HG02763 (cell line): ENCODE measurements at regions not wholly inside any gene's neighbourhood (a gene's known extent, or its start where the extent isn't known, plus 50 kb on each side); places are given as distances from the start of the nearest gene placed in this dataset.

Experiments
- ATAC-seq: cut with Tn5 transposase; IDR thresholded peaks from one replicate; pipeline ENCODE4 v1.9.1; 2021; ENCODE audit warnings: mild to moderate bottlenecking, moderate library complexity; ENCODE audit not compliant: unreplicated experiment

- ATAC-seq = no peak
Observed at GRCh38 chr4:151998723-151999122, 237.9 kb upstream of the GATB start.

GRCh38 chr4:151997461-151997860, 236.7 kb upstream of the GATB start:
- ATAC-seq = no peak

- ATAC-seq = no peak
Observed at GRCh38 chr4:151994429-151994828, 233.6 kb upstream of the GATB start.

DNA sequence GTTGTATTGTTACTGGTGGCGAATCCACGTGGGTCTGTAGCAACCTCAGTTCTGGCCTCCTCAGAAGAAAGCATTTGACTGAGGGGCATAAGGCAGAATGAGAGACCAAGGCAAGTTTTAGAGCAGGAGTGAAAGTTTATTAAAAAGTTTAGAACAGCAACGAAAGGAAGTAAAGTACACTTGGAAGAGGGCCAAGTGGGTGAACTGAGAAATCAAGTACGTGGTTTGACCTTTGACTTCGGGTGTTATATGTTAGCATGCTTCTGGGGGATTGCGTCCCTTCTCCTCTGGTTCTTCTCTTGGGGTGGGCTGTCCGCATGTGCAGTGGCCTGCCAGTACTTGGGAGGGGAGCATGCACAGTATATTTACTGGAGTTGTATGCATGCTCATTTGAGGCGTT, 232.7 kb upstream of the GATB start:
- ATAC-seq = no peak

DNA sequence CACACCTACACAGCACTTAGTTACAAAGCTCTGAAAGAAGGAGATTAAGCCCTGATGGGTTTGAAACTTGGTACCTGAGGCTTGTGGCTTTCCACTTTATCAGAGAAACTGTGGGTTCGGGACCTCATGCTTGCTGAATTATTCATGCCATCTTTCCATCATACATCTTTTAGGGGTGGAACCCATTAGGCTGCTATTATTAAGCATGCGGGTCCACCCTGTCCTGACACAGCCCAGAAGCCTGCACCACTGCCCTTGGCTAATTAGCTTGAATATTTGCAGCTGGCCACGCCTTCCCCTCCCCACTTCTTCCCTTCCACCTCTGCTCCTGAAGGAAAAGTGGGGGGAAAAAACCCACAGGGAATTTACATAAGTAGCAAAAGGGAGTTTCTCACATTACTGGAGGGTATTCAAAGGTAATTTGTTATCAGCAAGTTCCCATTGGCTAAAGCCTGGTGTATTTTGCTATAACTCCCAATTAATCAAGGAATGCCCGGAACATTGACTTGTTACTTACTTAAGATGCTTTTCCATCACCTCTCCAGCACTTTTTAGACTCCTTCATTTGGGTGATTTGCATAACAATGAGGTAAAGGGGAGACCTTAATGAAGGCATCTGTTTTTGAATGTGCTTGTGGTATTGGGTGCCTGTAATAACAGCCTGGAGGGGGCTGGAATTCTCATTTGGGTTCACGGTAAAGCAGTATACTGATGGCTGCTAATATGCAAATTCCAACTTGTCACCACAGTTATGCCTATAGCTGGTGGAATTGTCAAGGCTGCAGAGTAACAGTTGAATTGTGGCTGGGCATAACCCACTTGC, 231.7 kb upstream of the GATB start:
- no peak for ATAC-seq

DNA sequence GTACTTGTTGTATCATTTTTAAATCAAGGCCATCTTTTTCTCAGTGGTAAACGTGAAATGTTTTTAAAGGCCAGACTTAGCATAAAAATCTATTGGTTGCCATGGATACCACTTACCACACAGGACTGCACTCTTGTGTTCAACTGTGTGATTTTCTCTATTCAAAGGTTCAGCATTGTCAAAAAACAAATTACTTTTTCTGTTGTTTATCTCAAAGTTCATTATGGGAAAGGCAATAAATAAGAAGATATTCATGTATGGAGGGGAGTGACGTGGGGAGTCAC, 231.0 kb upstream of the GATB start:
- ATAC-seq = no peak

- ATAC-seq = no peak
Observed at GRCh38 chr4:151991001-151991883, 230.4 kb upstream of the GATB start.

GRCh38 chr4:151990201-151990600, 229.4 kb upstream of the GATB start:
- no peak for ATAC-seq

DNA sequence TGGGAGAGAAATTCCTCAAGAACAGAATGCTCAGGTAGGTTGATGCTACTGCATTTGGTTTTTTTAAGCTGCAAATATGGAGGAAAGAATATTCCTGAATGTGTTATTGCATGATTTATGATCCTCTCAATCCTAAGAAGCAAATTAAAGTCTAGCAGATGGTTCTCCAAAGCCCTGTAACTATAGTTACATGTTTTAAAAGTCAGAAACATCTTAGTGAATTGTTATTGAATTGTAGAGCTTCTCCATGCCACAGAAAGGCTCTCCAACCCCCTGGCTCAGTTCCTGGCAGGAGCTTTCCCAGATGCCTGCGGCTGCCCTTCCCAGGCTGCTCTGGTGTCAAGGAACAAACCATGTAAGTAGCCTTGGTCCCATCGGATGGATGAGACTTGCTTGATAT, 227.8 kb upstream of the GATB start:
- ATAC-seq = no peak

GRCh38 chr4:151987606-151988005, 226.8 kb upstream of the GATB start:
- ATAC-seq = no peak

DNA sequence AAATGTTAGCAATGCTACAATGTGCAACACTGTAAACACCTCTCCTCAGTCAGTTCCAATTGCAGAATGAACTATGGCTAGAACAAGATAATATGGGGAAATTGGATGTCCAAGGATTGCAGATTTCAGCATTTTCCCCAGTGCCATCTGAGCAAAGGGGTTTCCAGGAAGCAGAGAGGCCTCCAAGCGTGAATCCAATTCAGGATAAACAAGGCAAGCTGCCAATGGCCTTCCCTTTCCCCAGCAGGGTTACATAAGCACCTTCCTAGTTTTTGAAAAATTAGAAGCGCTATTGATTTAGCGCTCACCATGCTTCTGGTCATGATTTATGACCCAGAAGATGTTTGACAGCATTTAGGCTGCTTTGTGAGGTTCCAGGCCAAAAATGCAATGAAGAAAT, 223.0 kb upstream of the GATB start:
- no peak for ATAC-seq

GRCh38 chr4:151979819-151980218, 219.0 kb upstream of the GATB start:
- no peak for ATAC-seq

- ATAC-seq = no peak
Observed at GRCh38 chr4:151968643-151969042, 207.8 kb upstream of the GATB start.

GRCh38 chr4:151967074-151967473, 206.3 kb upstream of the GATB start:
- ATAC-seq = no peak

GRCh38 chr4:151962138-151962823, 201.5 kb upstream of the GATB start:
- no peak for ATAC-seq

DNA sequence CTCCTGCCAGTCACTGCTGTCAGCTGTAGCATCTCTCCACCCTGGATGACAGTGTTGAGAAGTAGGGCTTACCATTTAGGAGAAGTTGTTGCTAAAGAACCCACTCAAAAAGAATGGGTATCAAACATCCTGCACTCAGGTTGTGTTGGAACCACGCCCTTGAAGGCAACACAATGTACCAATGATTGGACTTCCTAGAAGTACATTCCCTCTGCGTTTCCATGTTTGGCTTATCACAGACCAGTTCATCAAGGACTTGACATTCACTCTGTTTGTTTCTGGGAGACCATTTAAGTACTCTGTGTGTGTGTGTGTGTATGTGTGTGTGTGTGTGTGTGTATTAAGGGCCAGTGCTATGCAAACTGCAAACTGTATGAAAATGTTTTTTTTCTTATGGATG, 200.6 kb upstream of the GATB start:
- ATAC-seq = no peak

DNA sequence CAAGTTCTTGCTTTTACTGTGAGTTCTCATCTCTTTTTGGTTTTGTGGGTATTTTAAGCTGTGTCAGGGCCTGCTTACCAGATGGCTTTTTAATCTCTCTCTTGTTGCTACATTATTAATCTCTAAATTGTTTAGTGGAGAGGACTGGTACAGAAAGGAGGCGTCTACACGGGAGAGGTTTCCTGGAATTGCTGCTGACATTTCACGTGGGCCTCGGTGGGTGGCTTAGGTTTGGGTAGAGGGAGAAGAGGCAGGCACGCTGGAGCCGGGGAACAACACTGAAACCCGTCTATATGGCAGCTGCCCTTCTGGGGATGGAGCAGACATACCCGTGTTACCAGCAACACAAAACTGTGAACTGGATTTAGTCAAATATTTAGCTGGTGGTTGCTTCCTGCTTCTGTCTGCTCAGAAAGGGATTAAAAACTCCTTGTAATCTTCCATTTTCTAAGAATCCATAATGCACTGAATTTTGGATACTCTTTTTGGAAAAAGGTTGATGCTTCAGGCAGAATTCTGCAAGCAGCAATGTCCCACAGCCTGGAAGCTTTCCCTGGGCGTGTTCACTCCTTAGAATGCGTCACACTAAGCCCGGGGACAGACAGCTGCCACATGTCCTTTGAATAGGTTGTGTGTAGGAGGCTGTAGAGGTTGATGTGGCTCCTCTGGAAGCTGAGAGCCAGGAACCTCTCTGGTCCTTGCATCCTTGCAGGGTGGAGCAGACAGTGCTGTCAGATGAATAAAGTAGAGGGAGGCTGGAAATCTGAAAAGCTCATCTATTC, 199.8 kb upstream of the GATB start:
- ATAC-seq = no peak

- no peak for ATAC-seq
Observed at GRCh38 chr4:151957153-151957552, 196.3 kb upstream of the GATB start.

GRCh38 chr4:151955721-151956380, 195.0 kb upstream of the GATB start:
- ATAC-seq = no peak

GRCh38 chr4:151953795-151954372, 193.1 kb upstream of the GATB start:
- ATAC-seq = no peak
